ENCODE measurements at regions not wholly inside any gene's neighbourhood (a gene's known extent, or its start where the extent isn't known, plus 50 kb on each side); places are given as distances from the start of the nearest gene placed in this dataset.
A peak's percentile ranks its signal among the peaks of the same experiment; 100 is the strongest.

DNA sequence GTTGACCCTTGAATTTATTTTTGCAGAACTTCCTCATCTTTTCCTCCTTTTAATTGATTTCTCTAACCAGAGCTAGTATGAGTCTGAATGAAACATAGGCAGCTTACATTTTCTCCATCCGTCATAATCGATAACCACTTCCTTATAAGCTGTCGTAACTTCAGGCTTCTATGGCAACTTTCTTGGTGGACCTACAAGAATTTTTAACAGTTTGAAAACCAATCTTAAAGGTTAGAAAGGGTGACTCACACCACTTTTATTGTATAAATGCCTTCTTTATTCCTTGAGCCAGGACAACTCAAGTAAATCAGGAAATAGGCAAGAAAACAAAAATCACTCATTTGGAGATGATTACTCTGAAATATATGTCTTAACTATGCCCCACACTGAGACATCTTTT lies 105.7 kb upstream of the KL start:
- DNase-seq (ENCODE audit: low read depth): no peak

DNA sequence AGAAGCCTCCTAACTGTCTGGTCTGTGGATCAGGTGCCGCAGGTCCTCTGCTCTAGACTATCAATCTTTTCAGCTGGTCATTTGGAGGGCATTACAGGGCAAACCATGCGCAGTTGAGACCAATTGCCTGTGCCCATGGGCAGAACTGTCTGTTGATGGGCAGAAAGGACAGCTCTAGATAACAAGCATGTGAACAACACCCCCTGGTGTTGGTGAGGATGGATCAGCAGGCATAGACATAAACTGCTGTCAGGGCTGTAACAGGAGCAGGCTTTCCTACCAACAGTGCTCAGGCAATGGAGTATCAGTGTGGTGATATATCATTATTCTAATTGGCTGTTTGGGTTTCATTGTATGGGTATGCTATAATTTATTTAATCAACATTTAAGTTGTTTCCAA lies 104.7 kb upstream of the KL start:
- DNase-seq (ENCODE audit: low read depth): no peak

DNA sequence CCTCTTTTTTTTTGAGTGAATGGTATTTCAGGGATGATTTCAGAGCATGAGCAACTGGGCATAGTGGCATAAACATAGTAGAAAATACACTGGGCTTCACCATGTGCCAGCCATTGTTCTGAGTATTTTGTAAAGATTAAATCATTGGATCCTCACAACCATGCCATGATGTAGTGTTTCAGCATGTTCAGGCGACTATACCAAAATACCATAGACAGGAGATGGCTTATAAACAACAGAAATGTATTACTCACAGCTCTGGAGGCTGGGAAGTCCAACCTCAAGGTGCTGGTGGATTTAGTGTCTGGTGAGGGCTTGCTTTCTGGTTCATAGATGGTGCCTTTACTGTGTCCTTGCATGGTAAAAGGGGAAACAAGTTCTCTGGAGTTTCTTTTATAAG lies 101.5 kb upstream of the KL start:
- DNase-seq (ENCODE audit: low read depth): no peak

DNA sequence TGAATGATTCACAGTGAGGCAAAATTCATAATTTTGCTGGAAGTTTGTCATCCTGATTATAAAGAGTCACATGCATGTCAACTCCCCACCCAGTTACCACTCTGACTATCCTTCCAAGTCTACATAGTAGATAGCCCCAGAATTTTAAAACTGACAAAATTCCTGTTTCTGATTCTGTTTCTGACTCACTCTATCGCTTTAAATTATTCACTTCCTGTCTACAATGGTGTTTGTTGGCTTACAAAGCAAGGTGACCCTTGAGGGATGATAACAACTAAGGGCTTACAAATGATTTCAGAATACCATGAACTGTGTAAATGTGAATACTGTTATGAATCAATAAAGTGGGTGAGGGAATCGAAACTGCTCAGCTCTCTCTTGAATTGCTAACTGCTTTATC lies 98.7 kb upstream of the KL start:
- DNase-seq (ENCODE audit: low read depth): no peak

DNA sequence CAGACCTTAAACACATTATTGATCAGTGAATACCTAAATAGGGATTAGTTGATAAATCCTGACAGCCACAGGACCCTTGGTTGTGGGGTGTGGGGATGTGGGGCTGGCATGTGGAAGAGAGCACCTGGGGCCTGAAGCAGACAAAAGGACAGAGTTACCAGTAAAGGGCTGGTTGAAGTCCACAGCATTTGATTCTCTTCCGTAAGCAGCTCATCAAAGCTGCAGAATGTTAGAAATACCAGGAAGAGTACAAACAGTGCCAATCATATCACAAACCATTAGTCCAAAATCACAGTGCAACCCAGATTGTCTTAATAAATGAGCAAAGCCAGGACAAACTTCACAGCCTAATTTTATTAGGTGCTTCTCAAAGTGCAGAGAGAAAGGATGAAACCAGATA lies 92.5 kb upstream of the KL start:
- DNase-seq (ENCODE audit: low read depth): no peak

DNA sequence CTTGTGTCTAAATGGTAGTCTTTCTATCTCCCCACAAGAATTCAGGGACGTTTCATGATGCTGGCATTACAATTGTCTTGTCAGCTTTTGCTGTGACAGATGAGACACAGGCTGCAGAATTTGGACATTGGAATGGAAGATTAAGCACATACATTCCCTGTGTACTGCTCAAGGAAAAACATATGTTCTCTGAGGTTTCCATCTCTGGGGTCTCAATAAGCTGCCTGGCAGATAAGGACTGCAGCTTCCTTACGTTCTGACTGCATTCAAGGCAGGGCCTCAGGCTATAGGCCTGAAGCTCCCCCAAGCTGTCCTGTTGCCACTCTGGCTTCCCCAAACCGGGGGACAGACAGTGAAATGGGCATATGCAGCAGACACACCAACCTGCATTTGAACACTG lies 91.3 kb upstream of the KL start:
- DNase-seq (ENCODE audit: low read depth): no peak

DNA sequence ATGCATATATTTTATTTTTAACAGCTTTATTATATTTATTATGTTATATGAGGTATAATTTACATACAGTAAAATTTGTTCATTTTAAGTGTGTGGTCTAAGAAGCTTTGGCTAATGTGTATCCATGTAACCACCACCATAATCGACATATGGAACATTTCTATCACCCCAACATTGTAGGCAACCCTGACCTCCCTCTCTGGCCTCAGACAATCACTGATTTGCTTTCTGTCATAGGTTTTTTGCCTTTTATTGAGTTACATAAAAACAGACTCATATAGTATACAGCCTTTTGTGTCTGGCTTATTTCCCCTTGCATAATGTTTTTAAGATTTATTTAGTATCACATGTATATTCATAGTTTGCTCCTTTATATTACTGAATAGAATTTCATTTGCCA lies 90.7 kb upstream of the KL start:
- DNase-seq (ENCODE audit: low read depth): no peak

DNA sequence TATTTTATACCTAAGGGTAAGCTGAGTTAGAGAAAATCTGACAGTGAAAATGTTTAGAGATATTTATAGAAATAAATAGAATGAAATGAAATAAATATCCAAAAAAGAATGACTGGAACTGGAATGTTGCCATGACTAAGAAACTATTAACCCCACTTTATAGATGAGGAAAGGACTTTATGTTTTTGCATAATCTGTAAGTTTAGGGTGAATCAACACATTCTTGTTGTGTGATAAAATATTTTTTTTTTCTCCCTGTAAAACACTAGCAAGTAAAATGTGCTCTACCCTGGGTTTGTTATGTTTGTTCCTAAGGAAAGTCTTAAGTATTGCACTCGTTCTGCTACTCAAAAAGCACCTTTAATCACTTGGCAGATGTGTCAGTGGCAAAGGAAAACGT lies 83.8 kb upstream of the KL start:
- DNase-seq (ENCODE audit: low read depth): no peak

DNA sequence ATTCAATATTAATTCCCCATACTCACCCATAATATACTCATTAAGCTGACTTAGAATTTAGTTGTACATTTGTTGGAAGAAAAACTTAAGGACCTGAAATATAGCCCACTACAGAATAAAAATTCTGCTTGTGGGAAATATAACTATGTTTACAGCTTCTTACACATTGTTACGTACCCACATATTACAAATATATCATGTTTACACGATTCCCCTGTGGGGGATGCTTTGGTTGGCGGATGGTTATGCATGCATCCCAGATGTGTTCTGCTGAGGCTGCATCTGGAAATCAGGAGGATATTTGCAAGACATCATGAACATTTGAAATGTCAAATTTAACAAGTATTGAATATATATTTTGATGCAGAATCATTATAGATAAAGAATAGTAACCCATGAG lies 79.5 kb upstream of the KL start:
- no peak for DNase-seq (ENCODE audit: low read depth)

DNA sequence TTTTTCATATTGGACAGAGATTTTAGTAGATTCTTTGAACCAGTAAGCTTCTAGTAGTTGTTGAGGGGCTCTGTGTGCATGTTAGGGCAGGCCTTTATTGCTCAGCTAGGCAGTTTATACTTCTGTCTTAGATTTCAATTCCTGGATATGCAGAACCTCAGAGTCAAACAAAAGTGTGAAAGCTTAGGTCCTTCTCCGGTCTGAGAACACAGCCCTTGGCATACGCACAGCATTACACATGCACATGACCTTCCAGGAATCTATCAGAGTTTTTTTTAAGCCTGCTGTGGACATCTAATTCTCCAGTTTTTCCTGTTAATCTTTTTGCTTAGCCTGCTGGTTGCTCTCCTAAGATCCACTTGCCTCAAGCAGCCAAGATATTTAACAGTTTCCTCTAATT lies 77.9 kb upstream of the KL start:
- DNase-seq (ENCODE audit: low read depth): no peak

DNA sequence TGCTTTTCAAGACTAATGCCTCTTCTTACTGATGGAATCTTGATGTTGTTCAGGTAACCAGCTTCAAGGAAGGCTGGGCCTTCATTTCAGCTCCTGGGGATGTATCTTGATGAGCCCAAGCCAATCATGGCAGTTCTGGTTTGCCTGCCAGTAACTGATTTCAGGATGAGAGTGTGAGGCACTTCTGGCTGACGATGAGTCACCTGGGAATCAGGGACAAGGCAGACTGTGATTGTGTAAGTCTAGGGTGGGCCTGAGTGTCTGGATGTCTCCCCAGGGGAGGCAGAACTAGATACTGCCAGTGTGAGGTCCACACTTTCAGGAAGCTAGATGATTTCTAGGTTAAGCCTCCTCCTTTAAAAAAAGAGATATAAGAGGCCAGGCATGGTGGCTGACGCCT lies 77.3 kb upstream of the KL start:
- DNase-seq (ENCODE audit: low read depth): peak; percentile 14

DNA sequence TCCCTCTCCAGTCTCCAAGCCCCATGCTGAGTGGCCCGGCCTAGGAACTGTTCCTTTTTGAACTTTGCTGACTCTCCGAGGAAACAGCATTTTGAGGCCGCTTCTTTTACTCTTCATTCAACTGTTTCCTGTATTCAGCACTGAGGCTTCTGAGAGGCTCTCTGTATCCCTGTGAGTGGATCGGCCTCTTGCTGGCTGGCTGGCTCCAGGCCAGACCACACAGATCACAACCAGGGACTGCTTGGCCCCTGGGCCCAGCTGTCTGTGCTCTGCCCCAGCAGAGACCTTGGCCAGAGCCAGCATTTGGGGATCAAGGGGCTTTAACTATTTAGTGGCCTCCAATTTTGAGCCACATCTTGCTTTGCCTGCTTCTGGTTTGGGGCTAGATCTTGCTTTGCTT lies 75.6 kb upstream of the KL start:
- DNase-seq (ENCODE audit: low read depth): no peak

DNA sequence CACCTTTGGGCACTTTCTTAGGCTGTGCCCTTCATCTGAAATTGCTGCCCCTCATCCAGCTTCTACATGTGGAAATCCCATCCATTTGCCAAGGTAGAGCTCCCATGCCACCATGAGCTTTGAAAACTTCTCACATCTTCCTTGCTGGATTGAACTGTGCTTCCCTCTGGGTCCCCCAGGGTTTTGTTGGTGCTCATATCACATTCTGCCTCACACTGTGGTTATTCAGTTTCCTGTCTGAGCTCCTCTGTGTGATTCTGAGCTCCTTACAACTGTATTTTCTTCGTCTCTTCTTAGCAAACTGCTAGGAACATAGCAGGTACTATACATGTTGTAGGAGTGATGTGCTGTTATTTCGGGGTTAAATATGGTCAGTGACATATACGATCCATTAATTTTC lies 74.9 kb upstream of the KL start:
- no peak for DNase-seq (ENCODE audit: low read depth)

DNA sequence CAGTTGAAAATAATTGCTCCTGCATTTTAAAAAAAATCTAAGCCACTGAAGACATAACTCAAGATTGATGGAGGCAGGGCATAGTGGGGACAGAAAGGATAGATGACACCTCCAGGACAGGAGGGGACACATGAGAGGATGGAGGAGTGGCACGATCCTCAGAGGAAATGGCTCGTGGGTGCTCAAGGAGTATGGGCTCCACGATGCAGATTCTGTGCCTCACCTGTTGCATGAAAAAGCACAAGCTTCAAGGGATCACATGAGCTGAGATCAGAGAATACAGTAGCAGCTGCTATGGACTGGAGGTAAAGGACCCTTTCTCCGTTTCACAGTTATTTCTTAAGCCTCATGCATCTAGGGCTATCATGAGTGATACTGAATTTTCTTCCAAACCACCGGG lies 69.7 kb upstream of the KL start:
- DNase-seq (ENCODE audit: low read depth): no peak

DNA sequence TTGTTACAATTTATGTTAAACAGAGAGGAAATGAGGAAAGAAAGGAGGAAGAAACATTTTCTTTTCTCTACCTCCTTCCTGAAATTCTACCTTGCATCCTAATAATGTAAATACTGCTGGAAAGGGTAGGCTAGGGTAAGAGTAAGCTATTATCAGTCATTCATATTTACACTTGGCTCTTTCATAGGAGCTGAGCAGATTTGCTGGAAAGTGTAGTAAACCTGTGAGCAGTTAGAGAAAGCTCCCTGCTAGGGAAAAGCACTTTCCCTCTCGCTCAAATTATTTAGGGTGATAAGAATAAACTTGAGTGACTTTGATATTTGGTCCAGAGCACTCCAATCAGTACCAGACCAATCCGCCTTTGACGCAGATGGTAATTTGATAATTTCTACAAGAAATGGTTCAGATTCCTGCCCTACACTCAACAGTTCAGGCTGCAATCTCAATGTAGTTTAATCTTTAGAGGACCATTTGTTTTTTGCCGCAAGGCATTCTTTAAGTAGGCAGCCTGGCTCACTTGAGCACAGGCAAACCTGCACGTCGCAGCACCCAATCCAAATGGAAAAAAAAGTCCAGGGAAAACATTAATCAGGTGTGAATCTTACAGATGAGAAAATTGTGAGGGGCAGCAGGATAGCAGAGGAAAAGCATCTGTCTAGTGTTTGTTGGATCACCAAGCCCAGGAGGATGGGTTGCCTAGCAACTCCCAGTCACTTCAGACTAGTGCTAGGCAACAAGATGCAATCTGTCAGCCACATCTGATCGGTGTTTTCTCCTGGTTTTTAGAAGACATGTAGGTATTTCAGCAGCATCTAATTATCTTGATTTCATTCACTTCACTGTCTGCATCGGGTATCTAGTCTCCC lies 68.6 kb upstream of the KL start:
- no peak for DNase-seq (ENCODE audit: low read depth)

DNA sequence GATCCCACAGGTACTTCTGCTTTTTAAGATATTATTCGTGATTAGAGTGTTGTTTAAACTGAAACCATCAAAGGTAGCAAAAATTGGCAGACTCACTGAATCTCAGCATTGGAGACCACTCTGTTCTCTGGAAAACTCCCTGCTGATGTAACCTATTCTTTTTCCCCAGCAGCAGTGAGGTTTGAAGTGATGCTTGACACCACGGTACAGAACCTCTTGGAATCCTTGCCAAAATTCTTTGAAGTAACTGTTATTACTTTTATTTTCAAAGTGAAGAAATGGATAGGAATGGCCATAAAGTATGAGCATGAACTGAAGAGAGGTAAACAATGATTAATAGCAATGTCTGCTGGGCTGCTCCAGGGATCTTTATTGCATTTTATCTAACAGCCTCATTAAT lies 66.4 kb upstream of the KL start:
- DNase-seq (ENCODE audit: low read depth): no peak

DNA sequence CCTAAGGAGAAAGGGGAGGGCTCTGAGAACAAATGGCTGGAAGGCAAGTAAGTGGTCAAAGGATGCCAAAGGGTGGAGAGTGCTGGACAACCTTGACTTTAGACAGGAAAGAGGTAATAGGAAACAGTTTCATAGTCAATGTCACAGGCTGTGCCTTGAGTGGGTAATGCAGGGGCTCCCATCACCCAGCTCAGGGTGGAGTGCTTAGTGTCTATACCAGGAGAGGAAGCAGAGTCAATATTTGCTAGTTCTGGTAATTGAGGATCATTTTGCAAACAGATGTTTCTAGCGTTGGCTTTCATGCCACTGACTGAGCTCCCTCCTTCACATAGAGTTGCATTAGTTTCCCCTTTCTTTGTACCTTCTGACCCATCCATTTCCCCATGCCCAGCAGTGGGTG lies 64.6 kb upstream of the KL start:
- DNase-seq (ENCODE audit: low read depth): no peak

DNA sequence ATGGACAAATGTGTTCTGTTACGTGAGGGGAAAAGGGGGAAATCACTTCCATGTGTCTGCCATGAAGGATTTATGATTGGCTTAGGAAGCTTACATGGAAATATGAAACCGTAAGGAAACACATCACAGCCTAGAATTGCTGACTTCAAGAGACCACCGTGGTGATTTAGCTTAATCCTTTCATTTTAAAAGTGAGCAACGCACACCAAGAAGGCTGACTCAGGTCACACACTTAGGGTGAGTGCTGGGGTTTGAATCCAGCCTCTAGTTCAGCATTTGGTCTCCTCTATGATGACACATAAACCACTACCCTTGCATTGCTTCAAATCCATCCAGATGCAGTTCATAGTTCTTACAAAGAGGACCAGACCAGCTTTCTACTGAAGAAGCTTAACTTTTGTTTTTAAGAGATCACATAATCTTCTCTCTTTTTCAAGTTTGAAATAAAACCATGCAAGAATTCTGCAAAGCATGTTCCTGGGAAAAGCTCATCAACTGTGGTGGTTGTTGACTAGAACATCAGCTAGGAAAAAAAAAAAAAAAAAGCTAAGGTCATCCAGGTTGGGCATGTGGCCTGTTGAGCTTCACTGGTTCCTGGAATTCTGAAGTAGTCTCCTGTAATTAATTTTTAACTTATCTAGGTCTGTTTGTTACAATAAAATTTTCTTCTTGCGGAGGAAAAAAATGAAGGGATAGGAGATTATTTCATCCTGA lies 60.2 kb upstream of the KL start:
- no peak for DNase-seq (ENCODE audit: low read depth)

DNA sequence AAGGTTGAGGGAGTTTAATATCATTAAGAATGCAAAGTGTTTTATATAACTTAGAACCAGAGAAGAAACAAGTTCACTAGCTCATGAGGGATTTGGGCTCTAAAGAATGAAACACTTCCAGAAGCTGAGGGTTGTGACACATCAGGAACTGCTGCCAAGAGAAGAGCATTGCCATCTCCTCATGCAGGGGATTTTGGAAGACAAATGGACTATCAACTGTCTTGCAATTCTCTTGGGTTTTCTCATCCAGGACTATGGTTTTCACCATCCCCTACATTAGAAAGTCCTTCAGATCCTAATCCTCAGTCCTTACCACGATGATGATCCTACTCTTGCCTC lies 59.7 kb upstream of the KL start:
- no peak for DNase-seq (ENCODE audit: low read depth)

DNA sequence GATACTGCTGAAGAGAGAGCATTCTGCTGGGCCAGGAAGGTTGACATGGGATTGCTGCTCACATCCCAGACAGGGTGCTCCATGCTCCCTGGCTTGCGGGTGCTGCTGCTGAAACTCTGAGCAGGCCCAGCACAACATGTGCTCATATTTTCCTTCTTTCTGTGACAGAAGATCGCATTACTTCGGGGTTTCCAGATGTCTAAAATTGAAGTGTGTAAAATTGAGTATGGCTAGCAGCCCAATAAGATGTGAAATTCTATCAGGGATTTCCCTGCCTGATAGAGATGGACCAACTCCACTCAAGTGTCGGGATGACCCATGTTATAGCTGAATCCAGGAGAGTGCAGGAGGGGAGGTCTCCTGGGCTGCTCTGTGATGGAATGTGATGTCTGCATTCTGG lies 55.6 kb upstream of the KL start:
- DNase-seq (ENCODE audit: low read depth): no peak

DNA sequence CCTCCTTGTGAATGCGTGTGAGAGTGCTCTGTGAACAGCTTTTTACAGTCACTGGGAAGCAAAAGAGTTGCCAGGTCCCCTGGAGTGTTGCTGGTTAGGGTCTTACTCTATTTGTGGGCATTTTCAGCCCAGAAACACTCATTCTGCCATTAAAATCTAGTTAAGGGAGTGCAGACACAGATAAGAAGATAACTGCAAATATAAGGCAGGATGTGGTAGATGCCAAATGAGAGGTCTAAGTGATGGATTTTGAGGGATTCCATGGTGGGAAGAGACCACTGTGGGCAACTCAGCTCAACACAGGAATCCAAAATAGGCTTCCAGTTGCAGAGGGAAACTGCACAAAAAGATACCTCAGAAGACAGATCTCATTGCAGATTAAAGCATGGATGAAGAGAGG lies 54.5 kb upstream of the KL start:
- DNase-seq (ENCODE audit: low read depth): no peak

DNA sequence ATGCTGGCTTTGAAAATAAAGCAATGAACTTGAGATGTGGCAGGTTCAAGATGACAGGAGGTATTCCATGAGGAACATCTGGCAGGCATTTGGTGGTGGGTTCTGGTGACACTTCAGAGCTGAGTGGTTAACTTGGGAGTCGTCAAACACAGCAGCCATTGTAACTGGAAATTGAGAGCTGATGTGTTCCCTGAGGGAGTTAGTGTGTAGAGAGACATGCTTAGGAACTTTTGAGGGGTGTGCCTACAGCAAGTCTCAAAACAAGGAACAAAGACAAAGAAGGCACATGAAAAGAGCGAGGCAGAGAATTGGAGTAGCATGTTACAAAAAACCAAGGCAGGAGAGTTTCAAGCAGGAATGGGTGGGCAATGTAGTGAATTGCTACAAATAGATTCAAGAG lies 53.9 kb upstream of the KL start:
- DNase-seq (ENCODE audit: low read depth): no peak

DNA sequence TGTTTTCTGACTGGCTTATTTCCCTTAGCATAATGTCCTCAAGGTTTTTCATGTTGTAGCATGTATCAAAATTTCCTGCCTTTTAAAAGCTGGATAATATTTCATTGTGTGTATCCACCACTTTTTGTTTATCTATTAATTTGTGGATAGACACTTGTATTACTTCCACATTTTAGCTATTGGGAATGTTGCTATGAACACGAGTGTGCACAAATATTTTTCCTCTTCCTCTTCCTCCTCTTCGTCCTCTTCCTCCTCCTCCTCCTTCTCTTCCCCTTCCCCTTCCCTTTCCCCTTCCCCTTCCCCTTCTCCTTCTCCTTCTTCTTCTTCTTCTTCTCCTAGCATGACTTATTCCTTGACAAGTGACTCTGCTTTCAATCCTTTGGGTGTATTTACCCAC lies 51.2 kb upstream of the KL start:
- DNase-seq (ENCODE audit: low read depth): no peak
